DND-41 (cell line): ENCODE measurements at regions not wholly inside any gene's neighbourhood (a gene's known extent, or its start where the extent isn't known, plus 50 kb on each side); places are given as distances from the start of the nearest gene placed in this dataset.

ENCODE experiments used
- ATAC-seq: fragments of 200-7000 bp; cut with Tn5 transposase; 3 replicates; pipeline ENCODE4 v1.9.1; 2021; ENCODE audit warnings: low read depth; ENCODE audit not compliant: insufficient read depth
- DNase-seq: peaks from one replicate; pipeline ENCODE4 v3.0.0-alpha.2; 2020
- H2AFZ ChIP-seq: 2 replicates; pipeline ENCODE4 v1.6.0; 2012; ENCODE audit warnings: low read depth, low read length
- H3K27ac ChIP-seq: 2 replicates; pipeline ENCODE4 v1.5.1; 2012; ENCODE audit warnings: low read length, inconsistent platforms
- H3K27me3 ChIP-seq: fragments of 200-600 bp; sonication (generic); 2 replicates; pipeline ENCODE4 v1.6.0; 2012; ENCODE audit warnings: low read length, mild to moderate bottlenecking, inconsistent platforms; ENCODE audit not compliant: insufficient read depth, poor library complexity
- H3K36me3 ChIP-seq: 2 replicates; pipeline ENCODE4 v1.5.1; 2012; ENCODE audit warnings: low read length, inconsistent platforms; ENCODE audit not compliant: insufficient read depth
- H3K4me1 ChIP-seq: 2 replicates; pipeline ENCODE4 v1.5.1; 2012; ENCODE audit warnings: mild to moderate bottlenecking, low read length; ENCODE audit not compliant: insufficient read depth
- H3K4me2 ChIP-seq: 2 replicates; pipeline ENCODE4 v1.6.0; 2012; ENCODE audit warnings: mild to moderate bottlenecking, moderate library complexity, low read length, inconsistent platforms; ENCODE audit not compliant: insufficient read depth
- H3K4me3 ChIP-seq, 2 experiments: fragments of 200-600 bp in 1 of 2; shearing (Covaris generic) in 1 of 2; 2 replicates each; pipeline ENCODE4 v1.5.1; 2012 to 2016; ENCODE audit warnings: inconsistent platforms in 2 of 2, low read length in 2 of 2, mild to moderate bottlenecking in 2 of 2, low read depth in 1 of 2, moderate library complexity in 1 of 2
- H3K79me2 ChIP-seq: 2 replicates; pipeline ENCODE4 v1.6.0; 2012; ENCODE audit warnings: low read length, inconsistent platforms; ENCODE audit not compliant: insufficient read depth
- H3K9ac ChIP-seq: 2 replicates; pipeline ENCODE4 v1.6.0; 2012; ENCODE audit warnings: low read depth, mild to moderate bottlenecking, inconsistent platforms, low read length, moderate library complexity
- H3K9me3 ChIP-seq: 2 replicates; pipeline ENCODE4 v1.5.1; 2012; ENCODE audit warnings: low read length, moderate library complexity, mild to moderate bottlenecking, inconsistent platforms; ENCODE audit not compliant: insufficient read depth, severe bottlenecking
- H4K20me1 ChIP-seq: 2 replicates; pipeline ENCODE4 v1.6.0; 2012; ENCODE audit warnings: low read length; ENCODE audit not compliant: insufficient read depth
- EZH2 ChIP-seq: IDR thresholded peaks from 3 replicates; pipeline ENCODE4 v1.6.1; 2012; ENCODE audit warnings: borderline replicate concordance, low read depth, mild to moderate bottlenecking, moderate library complexity, low read length, inconsistent platforms; ENCODE audit not compliant: severe bottlenecking
- TF ChIP-seq, protein P1 (sequence below): IDR thresholded peaks from 2 replicates; pipeline ENCODE4 v1.5.1; 2012; ENCODE audit warnings: borderline replicate concordance, low read length, moderate library complexity, mild to moderate bottlenecking; ENCODE audit not compliant: poor library complexity, severe bottlenecking; ENCODE audit errors: extremely low read depth

DNA sequence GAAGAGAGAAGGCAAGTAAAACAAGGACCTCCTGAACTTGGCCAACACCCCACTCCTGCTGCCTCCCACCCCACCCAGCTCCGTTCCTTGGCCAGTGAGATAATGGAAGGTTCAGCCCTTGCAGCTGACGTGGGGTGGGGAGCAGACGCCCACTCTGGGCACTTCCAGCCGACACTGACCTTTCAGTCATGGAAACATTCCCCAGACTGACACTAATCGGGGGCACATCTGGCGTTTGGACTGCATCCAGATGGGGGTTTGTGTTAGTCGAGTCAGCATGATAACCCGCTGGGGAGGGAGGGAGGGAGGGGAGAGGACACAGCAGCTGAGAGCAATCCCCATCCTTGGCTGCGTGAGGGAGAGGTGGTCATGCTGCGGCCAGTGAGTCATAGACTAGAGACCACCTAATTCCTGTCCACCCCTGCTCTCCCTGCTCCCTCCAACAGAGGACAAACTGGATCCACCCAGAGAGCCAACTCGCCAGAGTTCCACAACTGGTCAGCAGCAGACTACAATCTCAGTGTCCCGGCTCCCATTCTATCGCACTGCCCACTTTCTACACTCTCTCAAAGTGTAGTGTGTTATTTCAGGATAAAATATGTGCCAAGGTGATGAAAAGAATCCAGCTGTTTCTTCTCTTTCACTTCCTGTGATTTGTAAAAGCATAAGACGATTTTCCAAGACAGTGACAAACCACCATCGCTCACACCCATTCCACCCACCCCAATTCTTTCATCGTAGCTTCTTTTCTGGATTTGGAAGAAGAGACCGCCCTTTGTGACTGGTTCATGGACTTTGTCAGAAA lies 115.4 kb upstream of the PKDCC start:
- Histone ChIP-seq H3K79me2 (no peaks in the 10 kb centered on the region), H3K4me1 (no peaks in the 10 kb centered on the region), H3K9me3 (no peaks in the 10 kb centered on the region), H3K27ac (no peak overlapping the region), H3K4me2 (no peak overlapping the region), H4K20me1 (no peaks in the 10 kb centered on the region), H2AFZ (no peak overlapping the region), H3K9ac (no peak overlapping the region), H3K4me3 (no peak overlapping the region), H3K36me3 (no peaks in the 10 kb centered on the region), H3K27me3 (peaks cover 19% of the 10 kb centered on the region)
- TF ChIP-seq, protein P1, sequence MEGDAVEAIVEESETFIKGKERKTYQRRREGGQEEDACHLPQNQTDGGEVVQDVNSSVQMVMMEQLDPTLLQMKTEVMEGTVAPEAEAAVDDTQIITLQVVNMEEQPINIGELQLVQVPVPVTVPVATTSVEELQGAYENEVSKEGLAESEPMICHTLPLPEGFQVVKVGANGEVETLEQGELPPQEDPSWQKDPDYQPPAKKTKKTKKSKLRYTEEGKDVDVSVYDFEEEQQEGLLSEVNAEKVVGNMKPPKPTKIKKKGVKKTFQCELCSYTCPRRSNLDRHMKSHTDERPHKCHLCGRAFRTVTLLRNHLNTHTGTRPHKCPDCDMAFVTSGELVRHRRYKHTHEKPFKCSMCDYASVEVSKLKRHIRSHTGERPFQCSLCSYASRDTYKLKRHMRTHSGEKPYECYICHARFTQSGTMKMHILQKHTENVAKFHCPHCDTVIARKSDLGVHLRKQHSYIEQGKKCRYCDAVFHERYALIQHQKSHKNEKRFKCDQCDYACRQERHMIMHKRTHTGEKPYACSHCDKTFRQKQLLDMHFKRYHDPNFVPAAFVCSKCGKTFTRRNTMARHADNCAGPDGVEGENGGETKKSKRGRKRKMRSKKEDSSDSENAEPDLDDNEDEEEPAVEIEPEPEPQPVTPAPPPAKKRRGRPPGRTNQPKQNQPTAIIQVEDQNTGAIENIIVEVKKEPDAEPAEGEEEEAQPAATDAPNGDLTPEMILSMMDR = no peak
- TF ChIP-seq EZH2 = no peak
- no peak for DNase-seq
- ATAC-seq = no peak

DNA sequence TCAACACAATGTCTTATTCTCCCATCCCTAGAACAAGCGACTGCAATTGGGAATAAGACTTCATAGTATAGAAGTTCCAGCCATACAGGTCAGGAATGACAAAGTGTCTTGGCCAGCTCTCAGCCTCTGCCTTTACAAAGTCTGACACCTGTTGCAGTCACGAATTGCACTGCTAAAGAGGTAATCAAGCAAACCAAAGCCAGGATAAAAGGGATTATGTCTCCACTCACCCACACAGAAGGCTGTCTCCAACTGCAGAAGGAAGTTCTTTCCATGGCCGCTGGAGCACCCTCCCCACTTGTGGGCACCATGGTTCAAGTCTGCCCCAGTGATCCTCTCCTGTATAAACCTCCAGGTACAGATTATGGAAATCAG lies 114.8 kb upstream of the PKDCC start:
- Histone ChIP-seq H4K20me1 (no peaks in the 10 kb centered on the region), H3K4me3 (no peak overlapping the region), H3K9ac (no peak overlapping the region), H3K79me2 (no peaks in the 10 kb centered on the region), H2AFZ (no peak overlapping the region), H3K36me3 (no peaks in the 10 kb centered on the region), H3K4me1 (no peaks in the 10 kb centered on the region), H3K4me2 (no peak overlapping the region), H3K27ac (no peak overlapping the region), H3K9me3 (no peaks in the 10 kb centered on the region), H3K27me3 (peaks cover 20% of the 10 kb centered on the region)
- no peak for TF ChIP-seq EZH2
- TF ChIP-seq, protein P1 = no peak
- no peak for DNase-seq
- ATAC-seq = no peak

DNA sequence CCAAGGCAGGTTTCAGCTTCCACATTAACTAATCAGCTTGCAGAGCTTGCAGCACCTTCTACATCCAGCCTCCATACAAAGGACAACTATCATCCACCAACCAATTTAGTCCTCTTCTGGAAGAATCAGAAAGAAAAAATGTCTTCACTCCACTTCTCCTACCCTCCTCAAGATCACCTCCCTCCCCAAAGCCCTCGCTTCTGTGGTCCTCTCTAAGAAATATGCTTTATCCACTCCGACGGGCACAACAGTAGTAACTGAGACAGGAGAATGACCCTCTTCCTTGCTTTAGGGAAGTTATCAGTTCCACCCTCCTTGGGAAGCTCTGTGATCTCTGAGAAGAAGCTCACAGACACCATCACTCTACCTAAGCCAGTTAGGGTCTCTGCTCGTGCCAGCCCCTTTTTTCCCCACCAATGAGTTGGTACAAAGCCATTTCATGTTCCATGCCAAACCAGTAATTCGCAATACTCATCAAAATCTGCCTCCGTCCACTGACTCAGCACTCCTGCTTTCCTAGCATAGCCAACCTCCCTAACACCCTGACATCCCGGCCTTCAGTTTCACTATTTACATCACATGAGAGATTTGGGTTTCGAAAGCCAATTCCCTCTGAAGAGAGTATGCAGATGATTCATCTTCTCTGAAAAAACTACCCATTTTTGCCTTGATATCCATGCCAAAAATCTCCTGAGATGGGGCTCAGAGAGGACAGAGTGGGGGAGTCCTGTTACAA lies 114.1 kb upstream of the PKDCC start:
- Histone ChIP-seq H3K9ac (no peak overlapping the region), H3K27me3 (peaks cover 20% of the 10 kb centered on the region), H3K27ac (no peak overlapping the region), H3K79me2 (no peaks in the 10 kb centered on the region), H4K20me1 (no peaks in the 10 kb centered on the region), H3K4me1 (no peaks in the 10 kb centered on the region), H3K4me2 (no peak overlapping the region), H2AFZ (no peak overlapping the region), H3K4me3 (no peak overlapping the region), H3K36me3 (no peaks in the 10 kb centered on the region), H3K9me3 (no peaks in the 10 kb centered on the region)
- no peak for TF ChIP-seq EZH2
- TF ChIP-seq, protein P1 = no peak
- DNase-seq (no peak), ATAC-seq (no peak)
